PC-9 (cell line): ENCODE measurements at regions not wholly inside any gene's neighbourhood (a gene's known extent, or its start where the extent isn't known, plus 50 kb on each side); places are given as distances from the start of the nearest gene placed in this dataset.

Experiments
- BruUV-seq: library from RNA; stranded (reverse); fragments of 400-500 nt; replicated peaks from 2 replicates; lab custom pipeline; 2021; lab: Mats Ljungman, UMichigan
- CTCF ChIA-PET: fragments of 300-600 bp; sonication (Branson Sonifier 250); formaldehyde crosslinking; loops from one replicate; lab custom pipeline; 2022; ENCODE audit warnings: antibody characterized with exemption; lab: Charles Lee
- POLR2A ChIA-PET: fragments of 300-600 bp; sonication (Branson Sonifier 250); formaldehyde crosslinking; loops from one replicate; lab custom pipeline; 2022; ENCODE audit warnings: antibody characterized with exemption; ENCODE audit not compliant: unreplicated experiment; lab: Charles Lee
- DNase-seq, 2 experiments: peaks; one replicate each; pipeline versions ENCODE4 v3.0.0 to v3.0.0-alpha.2; 2015 to 2022; ENCODE audit warnings: mixed read lengths in 1 of 2
- H2AFZ ChIP-seq: fragments of 200-600 bp; sonication (generic); 2 replicates; pipeline ENCODE4 v1.8.1; 2017; ENCODE audit warnings: antibody characterized with exemption
- H3F3A ChIP-seq: fragments of 200-600 bp; sonication (generic); 2 replicates; pipeline ENCODE4 v1.8.1; 2017; ENCODE audit warnings: antibody characterized with exemption, mild to moderate bottlenecking, low read depth; ENCODE audit not compliant: insufficient read depth
- H3K27ac ChIP-seq: fragments of 200-600 bp; sonication (generic); 2 replicates; pipeline ENCODE4 v1.6.1; 2016; ENCODE audit warnings: mixed run types
- H3K27me3 ChIP-seq: fragments of 200-600 bp; sonication (generic); 2 replicates; pipeline ENCODE4 v1.6.1; 2016; ENCODE audit warnings: low read depth, mixed run types; ENCODE audit not compliant: insufficient read depth
- H3K36me3 ChIP-seq: fragments of 200-600 bp; sonication (generic); 2 replicates; pipeline ENCODE4 v1.6.1; 2016; ENCODE audit warnings: low read depth, mixed run types
- H3K4me1 ChIP-seq: fragments of 200-600 bp; sonication (generic); replicated peaks from 2 replicates; pipeline ENCODE4 v1.6.1; 2016; ENCODE audit warnings: mixed run types; ENCODE audit not compliant: insufficient read depth
- H3K4me2 ChIP-seq: fragments of 200-600 bp; sonication (generic); 2 replicates; pipeline ENCODE4 v1.6.1; 2017; ENCODE audit warnings: mixed run types
- H3K4me3 ChIP-seq: fragments of 200-600 bp; sonication (generic); 2 replicates; pipeline ENCODE4 v1.6.1; 2016; ENCODE audit warnings: mixed run types
- H3K79me2 ChIP-seq: fragments of 200-600 bp; sonication (generic); 2 replicates; pipeline ENCODE4 v1.6.1; 2017; ENCODE audit warnings: low read depth, mixed run types
- H3K9me2 ChIP-seq: fragments of 200-600 bp; sonication (generic); 2 replicates; pipeline ENCODE4 v1.8.1; 2017; ENCODE audit warnings: mild to moderate bottlenecking; ENCODE audit not compliant: insufficient read depth
- H3K9me3 ChIP-seq: fragments of 200-600 bp; sonication (generic); 2 replicates; pipeline ENCODE4 v1.8.1; 2016; ENCODE audit warnings: low read depth; ENCODE audit not compliant: insufficient read depth
- H4K20me1 ChIP-seq: fragments of 200-600 bp; sonication (generic); 2 replicates; pipeline ENCODE4 v1.8.1; 2017; ENCODE audit not compliant: insufficient read depth
- CTCF ChIP-seq: fragments of 200-600 bp; sonication (generic); conservative IDR thresholded peaks from 2 replicates; pipeline ENCODE4 v1.6.1; 2017; ENCODE audit warnings: mixed run types, antibody characterized with exemption, mild to moderate bottlenecking, moderate library complexity
- EZH2 ChIP-seq: fragments of 200-600 bp; sonication (generic); IDR thresholded peaks from 2 replicates; pipeline ENCODE4 v1.8.0; 2017; ENCODE audit warnings: antibody characterized with exemption, low read depth
- intact Hi-C: fragments of 100-400 bp; cut with micrococcal nuclease; formaldehyde crosslinking; loops from one replicate; pipeline ENCODE4 v1.10.0; 2022; ENCODE audit not compliant: unreplicated experiment

- ChIA-PET POLR2A (no interaction called here), CTCF (no interaction called here)
- Histone ChIP-seq H3K9me2 (no peaks in the 10 kb centered on the region), H4K20me1 (no peaks in the 10 kb centered on the region), H3K4me2 (no peak overlapping the region), H2AFZ (peak overlapping the region; percentile 35; the same call in 1 of the 2 replicates), H3K79me2 (no peaks in the 10 kb centered on the region), H3K27ac (no peak overlapping the region), H3K36me3 (no peaks in the 10 kb centered on the region), H3K27me3 (no peaks in the 10 kb centered on the region), H3K4me3 (no peak overlapping the region), H3K9me3 (no peaks in the 10 kb centered on the region), H3K4me1 (no peaks in the 10 kb centered on the region), H3F3A (no peaks in the 10 kb centered on the region)
- intact Hi-C loops = no loop called here
- BruUV-seq = no TSS peak
- DNase-seq = no peak
- TF ChIP-seq CTCF = no peak
- TF ChIP-seq EZH2 = no peak
These were observed 140.2 kb upstream of the PRPS1L1 start for GRCh38 chr7:18167815-18168214.

- no peaks in the 10 kb centered on the region for H3K36me3 ChIP-seq
- BruUV-seq = no TSS peak
- H3K27ac ChIP-seq = no peak overlapping the region
- H2AFZ ChIP-seq = no peak overlapping the region
- no peaks in the 10 kb centered on the region for H3K79me2 ChIP-seq
- no peak for DNase-seq
- no peak overlapping the region for H3K4me2 ChIP-seq
- H4K20me1 ChIP-seq = no peaks in the 10 kb centered on the region
- intact Hi-C loops = loop anchor here (10.0 kb wide), 1 partner anchor 400 kb away; no protein-coding TSS in a partner anchor
- no peaks in the 10 kb centered on the region for H3K9me3 ChIP-seq
- TF ChIP-seq EZH2 = no peak
- no peak for TF ChIP-seq CTCF
- H3K4me1 ChIP-seq = peaks cover 42% of the 10 kb centered on the region
- ChIA-PET POLR2A (no interaction called here), CTCF (no interaction called here)
- no peaks in the 10 kb centered on the region for H3K9me2 ChIP-seq
- H3K4me3 ChIP-seq = no peak overlapping the region
- H3K27me3 ChIP-seq = no peaks in the 10 kb centered on the region
- H3F3A ChIP-seq = peaks cover 11% of the 10 kb centered on the region
These were observed 147.3 kb upstream of the PRPS1L1 start for GRCh38 chr7:18174996-18175395.

- DNase-seq = no peak
- BruUV-seq = no TSS peak
- H2AFZ ChIP-seq = no peak overlapping the region
- TF ChIP-seq CTCF (no peak), EZH2 (no peak)
- no peak overlapping the region for H3K4me2 ChIP-seq
- H3K4me1 ChIP-seq = peaks cover 43% of the 10 kb centered on the region
- no peak overlapping the region for H3K27ac ChIP-seq
- H3K9me2 ChIP-seq = no peaks in the 10 kb centered on the region
- peaks cover 11% of the 10 kb centered on the region for H3F3A ChIP-seq
- no peak overlapping the region for H3K4me3 ChIP-seq
- CTCF ChIA-PET = no interaction called here
- H3K27me3 ChIP-seq = no peaks in the 10 kb centered on the region
- no peaks in the 10 kb centered on the region for H3K9me3 ChIP-seq
- no peaks in the 10 kb centered on the region for H4K20me1 ChIP-seq
- POLR2A ChIA-PET = no interaction called here
- H3K36me3 ChIP-seq = no peaks in the 10 kb centered on the region
- H3K79me2 ChIP-seq = no peaks in the 10 kb centered on the region
- intact Hi-C loops = loop anchor here (10.0 kb wide), 1 partner anchor 401 kb away; no protein-coding TSS in a partner anchor
These were observed 148.3 kb upstream of the PRPS1L1 start for GRCh38 chr7:18175801-18176450.
